GM21360 (cell line): ENCODE measurements at regions not wholly inside any gene's neighbourhood (a gene's known extent, or its start where the extent isn't known, plus 50 kb on each side); places are given as distances from the start of the nearest gene placed in this dataset.

Experiments
- ATAC-seq: cut with Tn5 transposase; IDR thresholded peaks from one replicate; pipeline ENCODE4 v1.9.1; 2021; ENCODE audit warnings: mild to moderate bottlenecking, moderate library complexity; ENCODE audit not compliant: unreplicated experiment

DNA sequence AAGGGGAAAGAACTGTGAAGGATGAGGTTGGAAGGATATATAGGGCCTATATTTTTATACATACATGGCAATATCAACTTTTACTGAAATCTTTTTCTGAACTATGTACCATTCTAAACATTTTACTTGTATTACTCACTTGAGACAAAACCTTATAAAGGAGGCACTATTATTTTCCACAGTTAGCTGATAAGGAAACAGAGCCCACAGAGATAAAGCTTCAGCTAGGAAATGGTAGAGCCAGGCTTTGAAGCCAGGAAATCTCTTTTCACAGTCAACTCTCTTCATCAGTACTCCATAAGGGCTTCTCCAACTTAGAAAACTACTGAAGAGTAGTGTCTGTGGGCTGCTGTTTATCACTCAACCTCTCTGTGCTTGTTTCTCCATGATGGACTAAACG is 613.7 kb downstream of the PRELID2 start:
- no peak for ATAC-seq

DNA sequence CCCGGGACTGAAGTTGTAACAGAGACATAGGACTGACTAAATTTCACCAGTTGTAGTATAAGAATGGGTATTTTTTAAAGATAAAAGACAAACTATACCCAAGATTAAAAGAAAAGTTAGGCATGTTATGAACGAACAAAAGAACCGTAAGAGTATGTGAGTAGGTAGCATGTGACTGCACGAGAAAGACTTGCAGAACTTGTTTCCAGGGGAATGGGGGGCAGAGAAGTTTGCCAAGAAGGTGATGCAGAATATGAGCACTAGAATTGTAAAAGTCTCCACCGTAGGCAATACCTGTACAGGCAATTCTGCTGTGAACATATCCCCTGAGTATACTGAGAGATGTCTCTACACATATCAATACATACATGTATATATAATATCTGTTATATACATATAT is 614.7 kb downstream of the PRELID2 start:
- ATAC-seq: no peak

- ATAC-seq: no peak
Observed at GRCh38 chr5:145218982-145219381, 616.2 kb downstream of the PRELID2 start.

- ATAC-seq: no peak
Observed at GRCh38 chr5:145218019-145218418, 617.1 kb downstream of the PRELID2 start.

- ATAC-seq: no peak
Observed at GRCh38 chr5:145210020-145210419, 625.1 kb downstream of the PRELID2 start.

DNA sequence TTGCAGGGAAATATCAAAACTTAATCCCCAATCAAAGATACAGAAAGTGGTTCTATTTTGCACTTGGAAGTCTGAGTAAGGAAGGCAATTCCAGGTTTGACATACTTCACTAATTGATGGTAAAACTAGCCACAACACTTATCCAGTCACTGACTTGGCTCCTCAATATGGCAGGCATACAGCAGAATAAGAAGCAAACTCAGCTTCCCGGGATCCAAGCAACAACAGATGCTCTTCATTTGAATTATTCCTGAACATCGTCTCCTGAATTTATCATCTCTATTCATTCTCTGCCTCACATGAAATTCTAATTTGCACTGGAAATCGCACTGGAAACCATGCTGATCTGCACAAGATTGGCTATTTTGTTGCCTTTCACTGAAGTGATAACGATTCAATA is 629.6 kb downstream of the PRELID2 start:
- ATAC-seq: no peak

GRCh38 chr5:145204743-145205142 is 630.4 kb downstream of the PRELID2 start:
- no peak for ATAC-seq

DNA sequence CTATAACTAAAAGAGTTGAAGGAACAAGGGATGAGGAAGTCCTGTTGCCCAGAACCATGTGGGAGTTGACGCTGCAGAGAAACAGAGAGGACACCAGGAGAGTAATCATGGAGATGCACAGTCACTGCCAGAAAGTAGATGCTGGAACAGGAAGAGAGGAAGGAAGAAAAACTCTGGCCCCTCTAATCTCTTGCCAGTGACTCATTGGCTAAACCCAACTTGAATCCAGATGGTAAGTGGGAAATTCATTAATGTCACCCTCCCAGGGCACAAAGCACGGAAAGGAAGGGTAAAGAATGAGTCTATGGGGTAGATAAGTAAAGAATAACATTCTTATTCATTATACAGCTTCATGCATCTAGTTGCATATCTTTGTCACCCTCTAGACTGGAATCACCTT is 631.9 kb downstream of the PRELID2 start:
- no peak for ATAC-seq

GRCh38 chr5:145198525-145199260 is 636.4 kb downstream of the PRELID2 start:
- no peak for ATAC-seq

DNA sequence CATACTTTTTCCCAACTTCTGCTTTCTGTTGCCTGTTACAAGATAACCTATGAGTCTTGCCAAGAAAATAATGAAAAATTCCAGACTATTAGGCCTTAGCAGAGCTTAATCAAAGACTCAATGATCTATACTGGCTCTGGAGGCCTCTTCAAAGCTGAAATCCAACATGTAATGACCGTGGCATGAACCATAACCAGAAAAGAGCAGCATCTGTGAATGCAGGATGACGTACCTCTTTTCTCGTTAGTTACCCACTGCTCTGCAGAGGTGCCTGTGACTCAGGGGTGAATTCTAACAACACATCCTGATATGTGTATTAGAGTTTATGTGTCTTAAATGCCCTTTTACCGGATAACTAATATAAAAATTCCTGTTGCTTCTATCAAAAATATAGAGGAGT is 645.4 kb downstream of the PRELID2 start:
- ATAC-seq: no peak

- ATAC-seq: no peak
Observed at GRCh38 chr5:145180371-145180770, 654.8 kb downstream of the PRELID2 start.

- no peak for ATAC-seq
Observed at GRCh38 chr5:145178641-145179523, 656.3 kb downstream of the PRELID2 start.

- no peak for ATAC-seq
Observed at GRCh38 chr5:145176041-145176440, 659.1 kb downstream of the PRELID2 start.

DNA sequence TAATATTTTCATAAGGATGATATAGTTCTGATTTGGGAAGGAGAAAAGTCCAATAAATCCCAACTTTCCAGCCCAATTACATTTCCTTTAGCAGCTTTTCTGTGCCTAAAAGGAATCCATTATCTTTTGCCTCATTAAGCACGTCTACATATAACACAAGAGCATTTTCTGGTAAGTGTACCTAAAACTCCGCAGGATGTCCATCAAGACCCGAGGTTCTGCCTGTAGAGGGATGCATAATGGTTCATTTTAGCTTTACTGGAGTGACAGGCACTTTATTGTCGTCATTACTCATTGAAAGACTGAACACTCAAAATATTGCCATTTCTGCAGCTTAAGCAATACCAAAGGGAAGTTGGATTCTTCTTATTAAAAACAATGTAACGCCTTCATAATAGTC is 669.0 kb downstream of the PRELID2 start:
- ATAC-seq: no peak

DNA sequence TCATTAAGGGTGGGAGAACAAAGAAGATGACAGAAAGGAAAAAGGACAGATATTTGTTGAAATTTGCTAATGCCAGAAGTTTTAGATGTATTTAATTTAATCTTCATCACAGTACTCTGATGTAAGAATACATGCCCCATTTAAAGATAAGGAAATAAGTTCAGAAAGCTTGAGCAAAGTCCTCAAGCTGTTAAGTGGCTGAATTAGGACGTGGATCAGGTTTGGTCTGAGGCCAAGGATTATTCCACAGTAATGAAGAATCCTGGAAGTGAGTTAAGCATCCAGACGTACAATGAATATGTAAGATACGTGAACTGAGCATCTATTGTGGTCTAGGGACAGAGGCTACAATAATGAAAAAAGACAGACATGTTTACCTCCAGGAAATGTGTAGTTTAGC is 671.3 kb downstream of the PRELID2 start:
- no peak for ATAC-seq

DNA sequence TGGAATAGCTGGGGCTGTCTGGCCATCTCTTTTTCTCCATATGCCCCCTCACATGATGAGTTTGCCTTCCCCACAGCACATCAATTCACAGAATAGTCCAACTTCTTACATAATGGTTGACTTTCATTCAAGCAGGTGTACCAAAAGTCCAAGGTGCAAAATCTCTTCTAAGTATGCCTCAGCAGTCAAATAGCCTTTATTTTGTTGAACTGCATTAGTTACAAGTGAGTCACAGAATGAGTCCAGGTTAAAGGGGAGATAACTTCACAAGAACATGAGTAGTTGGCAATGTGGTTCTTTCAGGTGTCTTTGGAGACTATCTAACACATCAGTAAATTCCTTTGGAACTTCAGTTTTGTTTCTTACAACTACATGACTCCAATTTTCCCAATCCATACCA is 672.5 kb downstream of the PRELID2 start:
- ATAC-seq: no peak

DNA sequence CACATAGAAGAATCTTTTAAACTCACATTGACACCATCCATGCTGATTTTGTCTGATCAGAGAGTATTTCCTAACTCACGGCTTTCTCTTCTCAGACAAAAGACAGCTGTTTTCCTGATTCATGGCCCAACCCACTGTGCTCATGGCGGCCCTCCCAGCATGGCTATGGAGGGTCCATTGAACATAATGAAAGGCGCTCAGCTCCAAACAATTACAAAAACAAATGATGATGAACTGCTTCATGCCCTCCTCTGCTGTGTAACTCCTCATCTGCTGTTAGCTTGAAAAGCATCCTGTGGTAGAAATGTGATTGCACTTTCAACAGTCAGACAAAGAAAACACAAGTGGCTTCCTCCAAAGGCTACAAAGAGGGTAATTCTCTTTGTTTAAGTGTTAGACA is 673.8 kb downstream of the PRELID2 start:
- ATAC-seq: no peak

DNA sequence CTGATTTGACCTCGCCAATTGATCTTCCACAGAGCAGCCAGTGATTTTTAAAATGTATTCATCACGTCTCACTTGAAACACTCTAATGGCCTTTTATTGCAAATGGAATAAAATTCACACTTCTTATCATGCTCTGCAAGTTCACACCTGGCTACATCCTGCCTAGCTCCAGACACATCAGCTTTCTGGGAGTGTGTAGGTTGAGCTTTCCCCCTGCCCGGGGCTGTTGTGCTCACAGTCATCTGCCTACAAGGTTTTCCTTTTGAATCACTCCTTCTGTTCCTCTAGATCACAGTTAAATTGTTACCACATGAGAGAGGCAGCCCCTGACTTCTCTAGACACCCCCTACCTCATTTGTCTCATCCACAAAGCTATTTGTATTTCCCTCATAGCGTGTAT is 674.5 kb downstream of the PRELID2 start:
- ATAC-seq: no peak

GRCh38 chr5:145158730-145159129 is 676.4 kb downstream of the PRELID2 start:
- ATAC-seq: no peak

DNA sequence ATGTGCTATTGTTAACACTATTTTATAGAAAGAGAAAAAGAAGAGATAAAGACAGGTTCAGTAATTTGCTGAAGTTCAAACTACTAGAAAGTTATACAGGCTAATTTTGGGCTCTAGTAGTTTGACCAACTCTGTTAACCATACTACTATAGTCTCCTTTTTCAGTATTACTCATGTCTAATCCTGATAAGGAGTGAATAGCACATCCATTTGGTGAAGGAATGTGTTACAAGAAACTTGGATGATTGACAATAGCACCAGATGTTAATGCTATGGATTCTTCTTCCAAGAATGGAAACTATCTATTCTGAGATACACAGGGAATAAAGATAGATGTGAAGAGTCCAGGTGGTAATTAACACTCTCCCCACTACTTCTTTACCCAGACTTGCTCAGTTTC is 677.3 kb downstream of the PRELID2 start:
- ATAC-seq: no peak

- ATAC-seq: no peak
Observed at GRCh38 chr5:145141534-145141933, 693.6 kb downstream of the PRELID2 start.

DNA sequence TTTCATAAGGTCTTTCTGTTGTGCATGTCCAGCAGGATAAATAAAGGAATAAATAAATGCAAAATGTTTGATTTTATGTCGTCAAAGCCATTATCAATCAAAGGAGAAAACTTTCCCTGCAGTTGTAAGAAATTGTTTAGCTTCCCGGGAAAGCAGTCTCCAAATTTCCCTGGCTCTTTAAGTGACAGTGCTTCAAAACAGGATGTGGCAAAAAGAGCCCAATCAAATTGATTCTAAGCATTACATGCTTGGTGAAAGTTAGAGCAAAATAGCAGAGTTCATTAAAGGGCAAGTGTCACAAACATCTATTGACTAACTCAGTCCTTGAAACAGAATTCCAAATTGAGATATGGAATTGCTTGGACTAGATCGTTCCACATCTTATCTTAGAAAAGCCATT is 704.1 kb downstream of the PRELID2 start:
- no peak for ATAC-seq
